H9 (cell line): ENCODE measurements at regions not wholly inside any gene's neighbourhood (a gene's known extent, or its start where the extent isn't known, plus 50 kb on each side); places are given as distances from the start of the nearest gene placed in this dataset.

Experiments
- DNase-seq: peaks from one replicate; pipeline ENCODE4 v3.0.0-alpha.2; 2017
- H2AFZ ChIP-seq: one replicate; pipeline ENCODE4 v1.6.1; 2013; ENCODE audit warnings: mild to moderate bottlenecking, low read length, control low read depth, moderate library complexity
- H2AK5ac ChIP-seq: 2 replicates; pipeline ENCODE4 v1.6.1; 2013; ENCODE audit warnings: low read length, control low read depth, mixed read lengths; ENCODE audit not compliant: insufficient read length
- H2BK120ac ChIP-seq: one replicate; pipeline ENCODE4 v1.6.1; 2013; ENCODE audit warnings: low read depth, mild to moderate bottlenecking, low read length, control low read depth, inconsistent platforms; ENCODE audit not compliant: poor library complexity, severe bottlenecking
- H2BK12ac ChIP-seq: 2 replicates; pipeline ENCODE4 v1.6.1; 2013; ENCODE audit warnings: low read length, control low read depth, mixed read lengths, low read depth; ENCODE audit not compliant: insufficient read length
- H2BK15ac ChIP-seq: 2 replicates; pipeline ENCODE4 v1.6.1; 2013; ENCODE audit warnings: low read depth, low read length, control low read depth
- H2BK20ac ChIP-seq: one replicate; pipeline ENCODE4 v1.6.1; 2013; ENCODE audit warnings: low read depth, mild to moderate bottlenecking, low read length, control low read depth, inconsistent platforms; ENCODE audit not compliant: poor library complexity, severe bottlenecking
- H2BK5ac ChIP-seq: 2 replicates; pipeline ENCODE4 v1.6.1; 2013; ENCODE audit warnings: low read length, control low read depth, mixed read lengths; ENCODE audit not compliant: insufficient read length
- H3K14ac ChIP-seq: 2 replicates; pipeline ENCODE4 v1.6.1; 2013; ENCODE audit warnings: low read length, control low read depth; ENCODE audit not compliant: insufficient read depth
- H3K18ac ChIP-seq: 2 replicates; pipeline ENCODE4 v1.6.1; 2013; ENCODE audit warnings: low read depth, mild to moderate bottlenecking, mixed read lengths, low read length, control low read depth; ENCODE audit not compliant: insufficient read length
- H3K23ac ChIP-seq: 2 replicates; pipeline ENCODE4 v1.6.1; 2013; ENCODE audit warnings: low read length, control low read depth, mixed read lengths, low read depth; ENCODE audit not compliant: insufficient read length
- H3K23me2 ChIP-seq: 2 replicates; pipeline ENCODE4 v1.6.1; 2013; ENCODE audit warnings: low read depth, mild to moderate bottlenecking, mixed read lengths, low read length, control low read depth; ENCODE audit not compliant: insufficient read length, poor library complexity, severe bottlenecking
- H3K27ac ChIP-seq: 2 replicates; pipeline ENCODE4 v1.5.1; 2013; ENCODE audit warnings: low read length, control low read depth, mixed read lengths, low read depth; ENCODE audit not compliant: insufficient read length
- H3K27me3 ChIP-seq: 2 replicates; pipeline ENCODE4 v1.6.1; 2013; ENCODE audit warnings: low read length, control low read depth, inconsistent platforms; ENCODE audit not compliant: insufficient read depth
- H3K4ac ChIP-seq: 2 replicates; pipeline ENCODE4 v1.6.1; 2013; ENCODE audit warnings: low read depth, mild to moderate bottlenecking, control low read depth, inconsistent platforms, low read length, moderate library complexity
- H3K4me1 ChIP-seq: 2 replicates; pipeline ENCODE4 v1.6.1; 2013; ENCODE audit warnings: low read length, control low read depth, inconsistent platforms; ENCODE audit not compliant: insufficient read depth
- H3K4me2 ChIP-seq: 2 replicates; pipeline ENCODE4 v1.6.1; 2013; ENCODE audit warnings: low read length, control low read depth, mixed read lengths; ENCODE audit not compliant: insufficient read length, insufficient read depth
- H3K56ac ChIP-seq: 2 replicates; pipeline ENCODE4 v1.6.1; 2013; ENCODE audit warnings: low read depth, mild to moderate bottlenecking, mixed read lengths, low read length, control low read depth; ENCODE audit not compliant: insufficient read length
- H3K79me1 ChIP-seq: 2 replicates; pipeline ENCODE4 v1.6.1; 2013; ENCODE audit warnings: low read depth, mild to moderate bottlenecking, moderate library complexity, low read length, control low read depth, inconsistent platforms; ENCODE audit not compliant: insufficient read depth, poor library complexity, severe bottlenecking
- H3K79me2 ChIP-seq: 2 replicates; pipeline ENCODE4 v1.6.1; 2013; ENCODE audit warnings: low read length, control low read depth, inconsistent platforms; ENCODE audit not compliant: insufficient read depth
- H3K9ac ChIP-seq: 2 replicates; pipeline ENCODE4 v1.6.1; 2013; ENCODE audit warnings: low read length, control low read depth, mixed read lengths; ENCODE audit not compliant: insufficient read length; ENCODE audit errors: extremely low read depth
- H3K9me3 ChIP-seq: one replicate; pipeline ENCODE4 v1.6.1; 2013; ENCODE audit warnings: low read depth, low read length, inconsistent platforms; ENCODE audit not compliant: control insufficient read depth
- H3T11ph ChIP-seq: one replicate; pipeline ENCODE4 v1.6.1; 2013; ENCODE audit warnings: mild to moderate bottlenecking, low read length, control low read depth, inconsistent platforms
- H4K20me1 ChIP-seq: one replicate; pipeline ENCODE4 v1.6.1; 2013; ENCODE audit not compliant: control insufficient read depth, insufficient read length, insufficient read depth
- H4K5ac ChIP-seq: 2 replicates; pipeline ENCODE4 v1.6.1; 2013; ENCODE audit warnings: low read depth, mild to moderate bottlenecking, mixed read lengths, low read length, control low read depth; ENCODE audit not compliant: insufficient read length
- H4K8ac ChIP-seq: replicated peaks from 2 replicates; pipeline ENCODE4 v1.6.1; 2013; ENCODE audit warnings: low read length, control low read depth, mixed read lengths, low read depth; ENCODE audit not compliant: insufficient read length
- H4K91ac ChIP-seq: 2 replicates; pipeline ENCODE4 v1.6.1; 2013; ENCODE audit warnings: low read depth, mild to moderate bottlenecking, moderate library complexity, mixed read lengths, low read length, control low read depth; ENCODE audit not compliant: insufficient read length
- H3K27ac Mint-ChIP-seq, 3 experiments: 2 replicates in 2 of 3; 3 replicates in 1 of 3; pipeline ENCODE4 v1.8.0; 2020 to 2021; ENCODE audit warnings: mixed read lengths in 3 of 3, mild to moderate bottlenecking in 1 of 3, moderate library complexity in 1 of 3
- H3K27me3 Mint-ChIP-seq: 2 replicates; pipeline ENCODE4 v1.8.0; 2021; ENCODE audit warnings: low read depth, mild to moderate bottlenecking, moderate library complexity, mixed read lengths
- H3K36me3 Mint-ChIP-seq, 3 experiments: 2 replicates in 2 of 3; 3 replicates in 1 of 3; pipeline ENCODE4 v1.8.0; 2020 to 2021; ENCODE audit warnings: low read depth in 3 of 3, mixed read lengths in 3 of 3; ENCODE audit not compliant: insufficient read depth in 1 of 3
- H3K4me1 Mint-ChIP-seq, 2 experiments: 2 replicates each; pipeline ENCODE4 v1.8.0; 2020; ENCODE audit warnings: mixed read lengths in 2 of 2
- H3K4me3 Mint-ChIP-seq, 2 experiments: 2 replicates in 1 of 2; 3 replicates in 1 of 2; pipeline ENCODE4 v1.8.0; 2020 to 2021; ENCODE audit warnings: mild to moderate bottlenecking in 2 of 2, mixed read lengths in 2 of 2, moderate library complexity in 1 of 2
- H3K9me3 Mint-ChIP-seq, 2 experiments: 2 replicates in 1 of 2; 3 replicates in 1 of 2; pipeline ENCODE4 v1.8.0; 2020; ENCODE audit warnings: mild to moderate bottlenecking in 2 of 2, mixed read lengths in 2 of 2, moderate library complexity in 1 of 2
- CTCF ChIP-seq: fragments of 200-600 bp; sonication (generic); conservative IDR thresholded peaks from 3 replicates; pipeline ENCODE4 v1.8.0; 2021; ENCODE audit warnings: antibody characterized with exemption, mild to moderate bottlenecking

GRCh38 chr10:57822965-57823364, 444.7 kb downstream of the IPMK start:
- H3K23ac ChIP-seq = no peak overlapping the region
- no peaks in the 10 kb centered on the region for H3K79me1 ChIP-seq
- H3K56ac ChIP-seq = no peak overlapping the region
- no peak overlapping the region for H3K4ac ChIP-seq
- no peak overlapping the region for H3K14ac ChIP-seq
- no peak overlapping the region for H3T11ph ChIP-seq
- H2BK120ac ChIP-seq = no peak overlapping the region
- H3K27ac Mint-ChIP-seq = no peak overlapping the region
- H3K27me3 Mint-ChIP-seq = no peaks in the 10 kb centered on the region
- no peak overlapping the region for H3K4me3 Mint-ChIP-seq
- no peaks in the 10 kb centered on the region for H3K23me2 ChIP-seq
- DNase-seq = no peak
- no peaks in the 10 kb centered on the region for H3K4me1 Mint-ChIP-seq
- H2BK15ac ChIP-seq = no peak overlapping the region
- no peak overlapping the region for H3K18ac ChIP-seq
- no peak overlapping the region for H2BK12ac ChIP-seq
- H3K4me2 ChIP-seq = no peak overlapping the region
- no peaks in the 10 kb centered on the region for H3K9me3 ChIP-seq
- H2BK5ac ChIP-seq = no peak overlapping the region
- H3K36me3 Mint-ChIP-seq = peaks cover 0 to 6% (median 0%) of the 10 kb centered on the region in 3 experiments; a peak in 1 of 7 replicates
- no peaks in the 10 kb centered on the region for H4K20me1 ChIP-seq
- H3K79me2 ChIP-seq = no peaks in the 10 kb centered on the region
- H3K27me3 ChIP-seq = no peaks in the 10 kb centered on the region
- H3K9ac ChIP-seq = no peak overlapping the region
- H2BK20ac ChIP-seq = no peak overlapping the region
- no peak overlapping the region for H2AFZ ChIP-seq
- no peak overlapping the region for H3K27ac ChIP-seq
- no peak for TF ChIP-seq CTCF
- no peak overlapping the region for H4K5ac ChIP-seq
- peaks cover 0 to 3% of the 10 kb centered on the region in 2 experiments; a peak in 2 of 5 replicates for H3K9me3 Mint-ChIP-seq
- no peak overlapping the region for H4K91ac ChIP-seq
- no peak overlapping the region for H4K8ac ChIP-seq
- no peaks in the 10 kb centered on the region for H3K4me1 ChIP-seq
- no peak overlapping the region for H2AK5ac ChIP-seq
